ENCODE measurements at regions not wholly inside any gene's neighbourhood (a gene's known extent, or its start where the extent isn't known, plus 50 kb on each side); places are given as distances from the start of the nearest gene placed in this dataset.
A peak's percentile ranks its signal among the peaks of the same experiment; 100 is the strongest.

GRCh38 chr5:79878721-79879336, 112.2 kb downstream of the MTX3 start:
- Mint-ChIP-seq H3K27ac (no peak overlapping the region), H3K27me3 (no peaks in the 10 kb centered on the region), H3K9me3 (no peaks in the 10 kb centered on the region), H3K36me3 (no peaks in the 10 kb centered on the region), H3K4me1 (peaks cover 2% of the 10 kb centered on the region), H3K4me3 (no peak overlapping the region)
- DNase-seq = peak; percentile 35

- Mint-ChIP-seq H3K36me3 (no peaks in the 10 kb centered on the region), H3K4me3 (no peak overlapping the region), H3K4me1 (no peaks in the 10 kb centered on the region), H3K27ac (no peak overlapping the region), H3K9me3 (no peaks in the 10 kb centered on the region), H3K27me3 (no peaks in the 10 kb centered on the region)
- no peak for DNase-seq
Measured at GRCh38 chr5:79878136-79878679, 112.9 kb downstream of the MTX3 start.

- Mint-ChIP-seq H3K27ac (no peak overlapping the region), H3K4me3 (no peak overlapping the region), H3K9me3 (no peaks in the 10 kb centered on the region), H3K36me3 (no peaks in the 10 kb centered on the region), H3K27me3 (no peaks in the 10 kb centered on the region), H3K4me1 (no peaks in the 10 kb centered on the region)
- no peak for DNase-seq
Measured at GRCh38 chr5:79876456-79876855, 114.6 kb downstream of the MTX3 start.

GRCh38 chr5:79875230-79875629, 115.8 kb downstream of the MTX3 start:
- Mint-ChIP-seq H3K9me3 (no peaks in the 10 kb centered on the region), H3K27me3 (peaks cover 2% of the 10 kb centered on the region), H3K4me3 (no peak overlapping the region), H3K27ac (no peak overlapping the region), H3K36me3 (no peaks in the 10 kb centered on the region), H3K4me1 (no peaks in the 10 kb centered on the region)
- no peak for DNase-seq

GRCh38 chr5:79873187-79873586, 117.9 kb downstream of the MTX3 start:
- Mint-ChIP-seq H3K4me1 (no peaks in the 10 kb centered on the region), H3K27ac (no peak overlapping the region), H3K4me3 (no peak overlapping the region), H3K27me3 (peaks cover 8% of the 10 kb centered on the region), H3K36me3 (no peaks in the 10 kb centered on the region), H3K9me3 (no peaks in the 10 kb centered on the region)
- DNase-seq = no peak

- DNase-seq = no peak
- H3K4me1 Mint-ChIP-seq = no peaks in the 10 kb centered on the region
- H3K9me3 Mint-ChIP-seq = no peaks in the 10 kb centered on the region
- H3K27ac Mint-ChIP-seq = no peak overlapping the region
- H3K4me3 Mint-ChIP-seq = no peak overlapping the region
- H3K27me3 Mint-ChIP-seq = peaks cover 8% of the 10 kb centered on the region
- H3K36me3 Mint-ChIP-seq = no peaks in the 10 kb centered on the region
Measured at GRCh38 chr5:79872291-79872690, 118.8 kb downstream of the MTX3 start.

- Mint-ChIP-seq H3K27ac (no peak overlapping the region), H3K4me1 (no peaks in the 10 kb centered on the region), H3K9me3 (no peaks in the 10 kb centered on the region), H3K27me3 (peaks cover 8% of the 10 kb centered on the region), H3K36me3 (no peaks in the 10 kb centered on the region), H3K4me3 (no peak overlapping the region)
- DNase-seq = no peak
Measured at GRCh38 chr5:79871364-79872120, 119.5 kb downstream of the MTX3 start.

- H3K4me3 Mint-ChIP-seq = no peak overlapping the region
- no peaks in the 10 kb centered on the region for H3K36me3 Mint-ChIP-seq
- DNase-seq = no peak
- H3K4me1 Mint-ChIP-seq = no peaks in the 10 kb centered on the region
- no peak overlapping the region for H3K27ac Mint-ChIP-seq
- H3K9me3 Mint-ChIP-seq = no peaks in the 10 kb centered on the region
- H3K27me3 Mint-ChIP-seq = peaks cover 8% of the 10 kb centered on the region
Measured at GRCh38 chr5:79868163-79868670, 122.8 kb downstream of the MTX3 start.

GRCh38 chr5:79865579-79865978, 125.5 kb downstream of the MTX3 start:
- Mint-ChIP-seq H3K27me3 (peaks cover 12% of the 10 kb centered on the region), H3K9me3 (no peaks in the 10 kb centered on the region), H3K4me3 (no peak overlapping the region), H3K36me3 (no peaks in the 10 kb centered on the region), H3K27ac (no peak overlapping the region), H3K4me1 (no peaks in the 10 kb centered on the region)
- no peak for DNase-seq

- H3K9me3 Mint-ChIP-seq = no peaks in the 10 kb centered on the region
- H3K36me3 Mint-ChIP-seq = no peaks in the 10 kb centered on the region
- DNase-seq = no peak
- H3K4me1 Mint-ChIP-seq = no peaks in the 10 kb centered on the region
- peaks cover 4% of the 10 kb centered on the region for H3K27me3 Mint-ChIP-seq
- no peak overlapping the region for H3K27ac Mint-ChIP-seq
- no peak overlapping the region for H3K4me3 Mint-ChIP-seq
Measured at GRCh38 chr5:79864364-79864763, 126.7 kb downstream of the MTX3 start.

- Mint-ChIP-seq H3K4me3 (no peak overlapping the region), H3K4me1 (peaks cover 4% of the 10 kb centered on the region), H3K9me3 (no peaks in the 10 kb centered on the region), H3K27ac (no peak overlapping the region), H3K27me3 (peaks cover 4% of the 10 kb centered on the region), H3K36me3 (no peaks in the 10 kb centered on the region)
- no peak for DNase-seq
Measured at GRCh38 chr5:79859588-79859987, 131.5 kb downstream of the MTX3 start.

GRCh38 chr5:79858410-79858723, 132.7 kb downstream of the MTX3 start:
- Mint-ChIP-seq H3K4me1 (peaks cover 4% of the 10 kb centered on the region), H3K4me3 (no peak overlapping the region), H3K27me3 (peaks cover 4% of the 10 kb centered on the region), H3K27ac (no peak overlapping the region), H3K36me3 (no peaks in the 10 kb centered on the region), H3K9me3 (no peaks in the 10 kb centered on the region)
- DNase-seq = no peak

GRCh38 chr5:79857714-79858409, 133.2 kb downstream of the MTX3 start:
- Mint-ChIP-seq H3K4me1 (peaks cover 4% of the 10 kb centered on the region), H3K36me3 (no peaks in the 10 kb centered on the region), H3K9me3 (no peaks in the 10 kb centered on the region), H3K27ac (no peak overlapping the region), H3K4me3 (no peak overlapping the region), H3K27me3 (peaks cover under 1% of the 10 kb centered on the region)
- peak; percentile 62 for DNase-seq

- Mint-ChIP-seq H3K27ac (no peak overlapping the region), H3K27me3 (peaks cover 3% of the 10 kb centered on the region), H3K4me3 (no peak overlapping the region), H3K9me3 (no peaks in the 10 kb centered on the region), H3K4me1 (peaks cover 4% of the 10 kb centered on the region), H3K36me3 (no peaks in the 10 kb centered on the region)
- DNase-seq = no peak
Measured at GRCh38 chr5:79856456-79857055, 134.5 kb downstream of the MTX3 start.
